Kidney (tissue), 13 donors: ENCODE measurements at regions not wholly inside any gene's neighbourhood (a gene's known extent, or its start where the extent isn't known, plus 50 kb on each side); places are given as distances from the start of the nearest gene placed in this dataset.

Source experiments
- DNase-seq, 5 donors: peaks; one replicate each; pipeline ENCODE4 v3.0.0-alpha.2; 2013 to 2020
- FAIRE-seq: peaks from 2 replicates; lab custom pipeline; 2012; peaks lifted over from hg19 to GRCh38; lab: Jason Lieb, UNC
- H3K27ac ChIP-seq, 2 donors: one replicate each; pipeline ENCODE4 v1.7.0; 2013; ENCODE audit warnings: low read depth in 2 of 2, low read length in 2 of 2, inconsistent platforms in 1 of 2
- H3K27me3 ChIP-seq: one replicate; pipeline ENCODE4 v1.7.1; 2013; ENCODE audit warnings: low read length, inconsistent platforms; ENCODE audit not compliant: control insufficient read depth, insufficient read depth
- H3K36me3 ChIP-seq, 3 donors: one replicate each; pipeline versions ENCODE4 v1.7.0 to v1.7.1; 2013; ENCODE audit warnings: low read length in 3 of 3, control low read depth in 1 of 3, inconsistent platforms in 1 of 3; ENCODE audit not compliant: insufficient read depth in 3 of 3, control insufficient read depth in 2 of 3
- H3K4me1 ChIP-seq, 3 donors: one replicate each; pipeline versions ENCODE4 v1.7.0 to v1.7.1; 2013; ENCODE audit warnings: low read length in 3 of 3, inconsistent platforms in 1 of 3, low read depth in 1 of 3; ENCODE audit not compliant: control insufficient read depth in 2 of 3, insufficient read depth in 2 of 3
- H3K4me3 ChIP-seq, 3 donors: one replicate each; pipeline versions ENCODE4 v1.7.0 to v1.8.1; 2013; ENCODE audit warnings: low read length in 3 of 3, control low read depth in 1 of 3, inconsistent platforms in 1 of 3
- H3K9ac ChIP-seq, 3 donors: one replicate each; pipeline versions ENCODE4 v1.7.0 to v1.7.1; 2013; ENCODE audit warnings: low read length in 3 of 3, control low read depth in 1 of 3, inconsistent platforms in 1 of 3
- H3K9me3 ChIP-seq, 3 donors: one replicate each; pipeline versions ENCODE4 v1.7.0 to v1.7.1; 2013; ENCODE audit warnings: low read length in 3 of 3, control low read depth in 1 of 3, inconsistent platforms in 1 of 3; ENCODE audit not compliant: control insufficient read depth in 2 of 3, insufficient read depth in 1 of 3
- intact Hi-C: fragments of 100-400 bp; cut with DNase I; formaldehyde crosslinking; loops from one replicate; pipeline ENCODE4 v1.11.1; 2022
- TF ChIP-seq, protein P1 (sequence below): IDR thresholded peaks from 3 replicates; pipeline ENCODE4 v1.5.1; 2012; ENCODE audit warnings: mild to moderate bottlenecking, moderate library complexity, borderline replicate concordance; ENCODE audit not compliant: insufficient read depth; ENCODE audit errors: extremely low read depth
- donor health status: control.
- donor health status: control.
- donor health status: control.
- donor health status: control.
- donor health status: control.
- donor health status: DM: yes; HTN: yes; CAD: no.
- donor health status: Normal renal cell carcinoma (clear cell type).

DNA sequence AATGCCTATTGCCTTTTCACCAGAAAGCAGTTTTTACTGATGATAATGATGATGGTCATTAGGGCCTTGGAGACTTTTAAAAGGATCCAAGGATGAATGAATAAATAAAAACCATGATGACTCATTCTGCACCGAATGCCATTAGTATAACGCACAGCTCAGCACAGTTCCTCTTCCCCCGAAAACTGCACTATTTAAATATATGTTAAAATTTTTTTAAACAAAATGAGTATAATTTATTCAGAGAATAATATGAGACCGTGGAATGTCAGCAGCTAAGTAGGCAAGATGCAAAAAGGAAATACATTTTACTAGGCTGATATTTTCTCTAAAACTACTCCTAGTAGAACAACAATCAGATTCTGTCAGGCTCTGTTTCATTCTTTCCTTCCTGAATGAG is 83.4 kb upstream of the NANOGP8 start:
- intact Hi-C loops: no loop called here
- H3K4me3 ChIP-seq: no peak overlapping the region
- H3K27ac ChIP-seq: no peak overlapping the region
- H3K9ac ChIP-seq: no peak overlapping the region
- no peaks in the 10 kb centered on the region for H3K36me3 ChIP-seq
- H3K27me3 ChIP-seq: no peaks in the 10 kb centered on the region
- no peak for DNase-seq
- H3K4me1 ChIP-seq: no peaks in the 10 kb centered on the region
- no peak for FAIRE-seq
- TF ChIP-seq, protein P1, sequence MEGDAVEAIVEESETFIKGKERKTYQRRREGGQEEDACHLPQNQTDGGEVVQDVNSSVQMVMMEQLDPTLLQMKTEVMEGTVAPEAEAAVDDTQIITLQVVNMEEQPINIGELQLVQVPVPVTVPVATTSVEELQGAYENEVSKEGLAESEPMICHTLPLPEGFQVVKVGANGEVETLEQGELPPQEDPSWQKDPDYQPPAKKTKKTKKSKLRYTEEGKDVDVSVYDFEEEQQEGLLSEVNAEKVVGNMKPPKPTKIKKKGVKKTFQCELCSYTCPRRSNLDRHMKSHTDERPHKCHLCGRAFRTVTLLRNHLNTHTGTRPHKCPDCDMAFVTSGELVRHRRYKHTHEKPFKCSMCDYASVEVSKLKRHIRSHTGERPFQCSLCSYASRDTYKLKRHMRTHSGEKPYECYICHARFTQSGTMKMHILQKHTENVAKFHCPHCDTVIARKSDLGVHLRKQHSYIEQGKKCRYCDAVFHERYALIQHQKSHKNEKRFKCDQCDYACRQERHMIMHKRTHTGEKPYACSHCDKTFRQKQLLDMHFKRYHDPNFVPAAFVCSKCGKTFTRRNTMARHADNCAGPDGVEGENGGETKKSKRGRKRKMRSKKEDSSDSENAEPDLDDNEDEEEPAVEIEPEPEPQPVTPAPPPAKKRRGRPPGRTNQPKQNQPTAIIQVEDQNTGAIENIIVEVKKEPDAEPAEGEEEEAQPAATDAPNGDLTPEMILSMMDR: no peak
- no peaks in the 10 kb centered on the region for H3K9me3 ChIP-seq

DNA sequence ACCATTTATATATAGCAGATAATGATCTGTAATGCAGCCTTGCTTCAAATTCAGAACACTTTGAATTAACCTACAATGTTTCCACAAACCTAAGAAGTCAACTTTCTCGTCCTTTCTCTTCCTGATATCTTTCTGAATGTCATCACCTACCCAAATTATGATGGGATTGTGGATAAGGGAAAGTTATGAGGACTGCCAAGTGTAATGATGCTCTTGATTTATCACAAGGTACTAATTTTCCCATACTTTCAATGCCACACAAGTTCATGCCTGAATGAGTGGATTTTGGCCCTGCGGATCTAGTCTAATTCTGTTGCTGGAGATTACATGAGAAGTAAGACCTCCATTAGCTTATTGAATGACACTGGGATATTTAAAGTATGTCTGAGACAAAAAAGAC is 82.6 kb upstream of the NANOGP8 start:
- intact Hi-C loops: no loop called here
- Histone ChIP-seq H3K36me3 (no peaks in the 10 kb centered on the region), H3K4me3 (no peak overlapping the region), H3K27me3 (no peaks in the 10 kb centered on the region), H3K4me1 (no peaks in the 10 kb centered on the region), H3K9me3 (no peaks in the 10 kb centered on the region), H3K27ac (no peak overlapping the region), H3K9ac (no peak overlapping the region)
- no peak for DNase-seq
- FAIRE-seq: no peak
- TF ChIP-seq, protein P1: no peak

GRCh38 chr15:35166730-35167359 is 81.8 kb upstream of the NANOGP8 start:
- no peaks in the 10 kb centered on the region for H3K36me3 ChIP-seq
- TF ChIP-seq, protein P1: no peak
- no peak overlapping the region for H3K4me3 ChIP-seq
- H3K27me3 ChIP-seq: no peaks in the 10 kb centered on the region
- no peaks in the 10 kb centered on the region for H3K9me3 ChIP-seq
- DNase-seq (no peak), FAIRE-seq (no peak)
- H3K4me1 ChIP-seq: no peaks in the 10 kb centered on the region
- H3K27ac ChIP-seq: no peak overlapping the region
- no peak overlapping the region for H3K9ac ChIP-seq
- intact Hi-C loops: no loop called here

DNA sequence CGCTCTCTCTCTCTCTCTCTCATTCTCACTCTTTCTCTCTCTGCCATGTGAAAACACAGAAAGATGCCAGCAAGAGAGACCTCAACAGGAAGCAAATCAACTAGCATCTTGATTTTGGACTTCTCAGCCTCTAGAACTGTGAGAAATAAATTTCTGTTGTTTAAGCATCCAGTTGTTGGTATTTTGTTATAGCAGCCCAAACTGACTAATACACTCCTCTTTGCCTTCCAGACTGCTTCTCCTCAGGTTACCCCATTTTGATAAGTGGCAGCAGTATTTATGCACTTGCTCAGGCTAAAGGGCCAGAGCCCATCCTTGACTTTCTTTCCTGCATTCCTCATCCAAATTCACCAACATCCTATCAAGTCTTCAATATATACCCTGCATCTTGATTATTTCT is 76.6 kb upstream of the NANOGP8 start:
- no peaks in the 10 kb centered on the region for H3K27me3 ChIP-seq
- DNase-seq: no peak
- H3K36me3 ChIP-seq: no peaks in the 10 kb centered on the region
- intact Hi-C loops: no loop called here
- TF ChIP-seq, protein P1: no peak
- no peak overlapping the region for H3K9ac ChIP-seq
- no peak overlapping the region for H3K27ac ChIP-seq
- no peaks in the 10 kb centered on the region for H3K4me1 ChIP-seq
- no peaks in the 10 kb centered on the region for H3K9me3 ChIP-seq
- H3K4me3 ChIP-seq: no peak overlapping the region
- no peak for FAIRE-seq
